Mesendoderm (in vitro differentiated cells): ENCODE measurements at regions not wholly inside any gene's neighbourhood (a gene's known extent, or its start where the extent isn't known, plus 50 kb on each side); places are given as distances from the start of the nearest gene placed in this dataset.
"Not testable (repeated sequence)": the region's sequence is repeated elsewhere in the genome, so short reads cannot be mapped to it uniquely, and the experiment has no call there.

ENCODE experiments used
- DNase-seq: peaks from one replicate; pipeline ENCODE4 v3.0.0; 2013
- H2AK5ac ChIP-seq: 2 replicates; pipeline ENCODE4 v1.6.1; 2013; ENCODE audit warnings: low read length, inconsistent platforms
- H2BK120ac ChIP-seq: 2 replicates; pipeline ENCODE4 v1.6.1; 2013; ENCODE audit warnings: low read depth, mild to moderate bottlenecking, low read length, moderate library complexity, mixed read lengths
- H2BK15ac ChIP-seq: replicated peaks from 2 replicates; pipeline ENCODE4 v1.6.1; 2013; ENCODE audit warnings: low read depth, mild to moderate bottlenecking, moderate library complexity
- H2BK5ac ChIP-seq: 2 replicates; pipeline ENCODE4 v1.6.1; 2013; ENCODE audit warnings: low read length, inconsistent platforms
- H3K18ac ChIP-seq: 2 replicates; pipeline ENCODE4 v1.6.1; 2013; ENCODE audit warnings: mild to moderate bottlenecking, low read length, mixed read lengths
- H3K23ac ChIP-seq: one replicate; pipeline ENCODE4 v1.6.1; 2013; ENCODE audit warnings: low read length
- H3K27ac ChIP-seq: 2 replicates; pipeline ENCODE4 v1.5.1; 2013; ENCODE audit warnings: low read depth, mild to moderate bottlenecking, inconsistent platforms, low read length, moderate library complexity
- H3K27me3 ChIP-seq: 2 replicates; pipeline ENCODE4 v1.6.1; 2013; ENCODE audit warnings: low read length, control low read depth, mild to moderate bottlenecking, inconsistent platforms; ENCODE audit not compliant: insufficient read depth, poor library complexity
- H3K36me3 ChIP-seq: 2 replicates; pipeline ENCODE4 v1.6.1; 2013; ENCODE audit warnings: low read length, inconsistent platforms; ENCODE audit not compliant: control insufficient read depth, insufficient read depth
- H3K4ac ChIP-seq: one replicate; pipeline ENCODE4 v1.6.1; 2013; ENCODE audit warnings: low read depth, mild to moderate bottlenecking, low read length, moderate library complexity
- H3K4me1 ChIP-seq: 2 replicates; pipeline ENCODE4 v1.6.1; 2013; ENCODE audit warnings: low read depth, low read length, inconsistent platforms; ENCODE audit not compliant: control insufficient read depth
- H3K4me2 ChIP-seq: 2 replicates; pipeline ENCODE4 v1.6.1; 2013; ENCODE audit warnings: low read length
- H3K4me3 ChIP-seq: 2 replicates; pipeline ENCODE4 v1.5.1; 2013; ENCODE audit warnings: mild to moderate bottlenecking, low read length
- H3K56ac ChIP-seq: one replicate; pipeline ENCODE4 v1.6.1; 2013; ENCODE audit warnings: low read length
- H3K79me1 ChIP-seq: 2 replicates; pipeline ENCODE4 v1.6.1; 2013; ENCODE audit warnings: low read length, inconsistent platforms
- H3K79me2 ChIP-seq: 2 replicates; pipeline ENCODE4 v1.6.1; 2013; ENCODE audit warnings: mild to moderate bottlenecking, low read length; ENCODE audit not compliant: control insufficient read depth, insufficient read depth
- H3K9ac ChIP-seq: 2 replicates; pipeline ENCODE4 v1.6.1; 2013; ENCODE audit warnings: low read length, inconsistent platforms
- H4K5ac ChIP-seq: one replicate; pipeline ENCODE4 v1.6.1; 2013; ENCODE audit warnings: low read length
- H4K8ac ChIP-seq: one replicate; pipeline ENCODE4 v1.6.1; 2013; ENCODE audit warnings: low read depth, mild to moderate bottlenecking, control low read depth, low read length, moderate library complexity
- WGBS: extraction: QIAGEN DNeasy Blood & Tissue Kit; methylation state at CpG from one replicate; pipeline ENCODE4 v1.1.7; 2013; ENCODE audit warnings: low lambda C conversion rate, missing lambda C conversion rate; ENCODE audit not compliant: insufficient coverage; ENCODE audit errors: extremely low coverage; 5-methylcytosine and 5-hydroxymethylcytosine counted together

DNA sequence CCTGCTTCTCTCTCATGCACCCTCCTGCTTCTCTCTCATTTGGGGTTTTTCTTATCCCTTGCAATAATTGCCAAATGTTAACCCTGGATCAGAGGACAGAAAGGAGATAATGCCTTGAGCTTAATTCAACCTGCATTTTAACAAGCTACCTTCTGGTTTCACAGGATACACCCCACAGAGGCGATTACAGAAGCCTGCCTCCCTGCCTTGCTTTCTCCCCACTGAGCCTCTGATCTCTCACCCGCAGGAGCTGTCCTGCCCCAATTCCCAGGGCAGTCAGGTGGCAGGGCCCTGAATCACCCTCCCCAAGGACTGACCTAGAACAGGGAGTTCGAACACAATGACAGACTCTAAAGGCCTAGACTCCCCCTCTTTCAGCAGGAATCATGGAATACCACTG lies 959.5 kb downstream of the GRID1 start:
- peak; percentile 57 for DNase-seq
- no peak overlapping the region for H3K9ac ChIP-seq
- H4K5ac ChIP-seq = no peak overlapping the region
- H2BK15ac ChIP-seq = no peak overlapping the region
- peaks cover 1% of the 10 kb centered on the region for H3K4me1 ChIP-seq
- H3K18ac ChIP-seq = no peak overlapping the region
- H2AK5ac ChIP-seq = no peak overlapping the region
- H3K27me3 ChIP-seq = no peaks in the 10 kb centered on the region
- no peak overlapping the region for H2BK5ac ChIP-seq
- no CpG with 5 or more reads among the region's 3 CpGs for WGBS
- H3K4ac ChIP-seq = no peak overlapping the region
- H3K27ac ChIP-seq = no peak overlapping the region
- no peak overlapping the region for H3K4me3 ChIP-seq
- H3K4me2 ChIP-seq = no peak overlapping the region
- no peaks in the 10 kb centered on the region for H3K79me2 ChIP-seq
- H3K23ac ChIP-seq = no peak overlapping the region
- H3K36me3 ChIP-seq = no peaks in the 10 kb centered on the region
- no peak overlapping the region for H3K56ac ChIP-seq
- H4K8ac ChIP-seq = no peak overlapping the region
- no peaks in the 10 kb centered on the region for H3K79me1 ChIP-seq
- no peak overlapping the region for H2BK120ac ChIP-seq

DNA sequence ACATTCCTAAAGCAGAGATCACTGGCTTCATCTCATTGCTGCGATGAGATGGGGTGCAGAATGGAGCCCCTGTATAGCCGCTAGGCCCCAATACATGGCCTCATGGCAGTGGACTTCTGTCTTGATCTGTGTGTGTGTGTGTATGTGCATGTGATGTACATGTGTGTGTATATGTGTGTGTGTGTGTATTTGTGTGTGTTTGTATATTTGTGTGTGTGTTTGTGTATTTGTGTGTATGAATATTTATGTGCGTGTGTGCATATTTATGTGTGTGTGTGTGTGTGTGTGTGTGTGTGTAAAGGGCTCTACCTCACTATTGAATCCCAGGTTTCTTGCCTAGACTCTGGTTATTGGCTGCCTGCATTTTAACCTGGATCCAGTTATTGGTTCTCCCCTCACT lies 958.2 kb downstream of the GRID1 start:
- H3K36me3 ChIP-seq = no peaks in the 10 kb centered on the region
- H3K79me2 ChIP-seq = no peaks in the 10 kb centered on the region
- H3K4me1 ChIP-seq = peaks cover 1% of the 10 kb centered on the region
- no peaks in the 10 kb centered on the region for H3K27me3 ChIP-seq
- no peak overlapping the region for H3K23ac ChIP-seq
- no peak overlapping the region for H3K4ac ChIP-seq
- no peak overlapping the region for H2BK15ac ChIP-seq
- DNase-seq = no peak
- WGBS = 100% methylated on average over 1 of the region's 3 CpGs
- H3K18ac ChIP-seq = no peak overlapping the region
- H2AK5ac ChIP-seq = no peak overlapping the region
- H4K8ac ChIP-seq = no peak overlapping the region
- no peak overlapping the region for H4K5ac ChIP-seq
- H3K4me2 ChIP-seq = no peak overlapping the region
- no peak overlapping the region for H3K4me3 ChIP-seq
- H2BK5ac ChIP-seq = no peak overlapping the region
- no peak overlapping the region for H3K56ac ChIP-seq
- H3K79me1 ChIP-seq = no peaks in the 10 kb centered on the region
- no peak overlapping the region for H3K27ac ChIP-seq
- H2BK120ac ChIP-seq = no peak overlapping the region
- H3K9ac ChIP-seq = no peak overlapping the region

DNA sequence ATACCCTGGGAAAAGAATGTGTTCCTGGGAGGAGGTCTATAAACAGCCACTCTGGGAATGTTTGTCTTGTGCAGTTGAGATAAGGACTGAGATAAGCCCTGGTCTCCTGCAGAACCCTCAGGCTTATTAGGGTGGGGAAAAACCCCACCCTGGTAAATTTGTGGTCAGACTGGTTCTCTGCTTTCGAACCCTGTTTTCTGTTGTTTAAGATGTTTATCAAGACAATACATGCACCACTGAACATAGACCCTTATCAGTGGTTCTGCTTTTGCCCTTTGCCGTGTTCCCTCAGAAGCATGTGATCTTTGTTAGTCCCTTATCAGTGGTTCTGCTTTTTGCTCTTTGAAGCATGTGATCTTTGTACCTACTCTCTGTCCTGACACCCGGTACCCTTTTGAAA lies 956.0 kb downstream of the GRID1 start:
- H4K5ac ChIP-seq, H3K9ac ChIP-seq, H3K4me3 ChIP-seq, H2BK120ac ChIP-seq, H2BK15ac ChIP-seq, H2AK5ac ChIP-seq, H3K27ac ChIP-seq, H4K8ac ChIP-seq, H3K27me3 ChIP-seq, H3K36me3 ChIP-seq, H3K56ac ChIP-seq, H3K79me2 ChIP-seq, H3K23ac ChIP-seq, H3K4me1 ChIP-seq, H3K79me1 ChIP-seq, H3K18ac ChIP-seq, H3K4me2 ChIP-seq, DNase-seq, H2BK5ac ChIP-seq, H3K4ac ChIP-seq: not testable (repeated sequence)
- no CpG with 5 or more reads among the region's 3 CpGs for WGBS

DNA sequence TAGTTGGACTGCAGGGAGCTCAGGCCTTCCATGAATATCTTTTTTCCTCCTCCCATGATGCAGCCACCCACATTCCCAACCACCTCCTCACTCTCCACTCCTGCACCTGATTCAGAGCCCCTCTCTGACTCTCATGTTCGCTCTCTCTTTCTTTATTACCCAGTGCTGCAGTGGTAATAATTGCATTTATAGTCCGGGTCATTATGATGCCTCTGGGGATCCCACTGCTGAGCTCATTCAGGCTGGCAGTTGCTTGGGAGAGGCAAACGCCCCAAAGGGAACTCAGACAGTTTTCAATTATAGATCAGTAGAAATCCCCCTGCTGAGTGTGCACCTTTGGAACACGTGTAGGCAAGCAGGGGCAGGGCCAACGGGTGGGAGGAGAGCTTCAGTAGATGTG lies 953.0 kb downstream of the GRID1 start:
- no CpG with 5 or more reads among the region's 5 CpGs for WGBS
- H3K4ac ChIP-seq = no peak overlapping the region

DNA sequence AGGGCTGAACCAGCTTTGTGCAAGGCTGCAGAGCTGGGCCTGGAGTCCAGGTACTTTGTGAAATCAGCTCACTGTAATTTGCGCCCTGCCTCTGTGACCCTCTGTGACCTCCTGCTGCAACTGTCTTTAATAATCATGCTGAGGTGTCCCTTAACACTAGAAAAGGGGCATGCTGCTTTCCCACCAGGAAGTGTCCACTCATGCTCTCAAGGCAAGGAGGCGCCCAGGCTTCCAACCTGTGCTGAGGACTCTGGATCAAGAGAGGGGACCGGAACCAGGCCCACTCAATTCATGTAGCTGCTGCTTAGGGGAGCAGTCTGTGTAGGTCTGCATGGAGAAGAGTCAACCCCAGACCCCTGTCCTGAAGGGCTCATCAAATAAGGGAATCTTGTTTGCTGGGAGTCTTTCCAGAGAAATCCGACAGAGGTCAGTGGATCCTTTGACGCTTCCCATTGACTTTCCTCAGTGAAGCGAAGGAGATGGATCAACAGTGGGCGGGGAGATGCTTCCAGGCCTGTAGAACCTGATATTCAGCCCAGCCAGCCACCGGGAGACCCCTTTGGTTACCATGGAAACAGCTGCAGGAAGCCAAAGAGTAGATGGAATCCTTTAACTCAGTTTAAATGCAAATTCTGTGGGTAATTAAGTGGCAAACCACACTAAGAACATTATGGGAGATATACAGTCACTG lies 945.9 kb downstream of the GRID1 start:
- H3K79me1 ChIP-seq = no peaks in the 10 kb centered on the region
- no peaks in the 10 kb centered on the region for H3K79me2 ChIP-seq
- H2BK15ac ChIP-seq = no peak overlapping the region
- no peak overlapping the region for H2AK5ac ChIP-seq
- H3K4me2 ChIP-seq = no peak overlapping the region
- H3K56ac ChIP-seq = peak overlapping the region; percentile 56
- H3K4me1 ChIP-seq = no peaks in the 10 kb centered on the region
- H3K9ac ChIP-seq = no peak overlapping the region
- H3K4me3 ChIP-seq = no peak overlapping the region
- no peaks in the 10 kb centered on the region for H3K36me3 ChIP-seq
- H3K27me3 ChIP-seq = no peaks in the 10 kb centered on the region
- H4K8ac ChIP-seq = no peak overlapping the region
- no CpG with 5 or more reads among the region's 8 CpGs for WGBS
- H3K4ac ChIP-seq = no peak overlapping the region
- peak; percentile 96 for DNase-seq
- no peak overlapping the region for H2BK5ac ChIP-seq
- H2BK120ac ChIP-seq = no peak overlapping the region
- H3K27ac ChIP-seq = no peak overlapping the region
- no peak overlapping the region for H3K23ac ChIP-seq
- no peak overlapping the region for H3K18ac ChIP-seq
- H4K5ac ChIP-seq = no peak overlapping the region

More for the DNA sequence above, 953.0 kb downstream of the GRID1 start:
- no peaks in the 10 kb centered on the region for H3K4me1 ChIP-seq
- no peak overlapping the region for H3K9ac ChIP-seq
- no peaks in the 10 kb centered on the region for H3K79me1 ChIP-seq
- H3K4me3 ChIP-seq = no peak overlapping the region
- H3K27me3 ChIP-seq = no peaks in the 10 kb centered on the region
- H4K8ac ChIP-seq = no peak overlapping the region
- H3K23ac ChIP-seq = no peak overlapping the region
- no peak overlapping the region for H4K5ac ChIP-seq
- no peak overlapping the region for H2AK5ac ChIP-seq
- H3K4me2 ChIP-seq = no peak overlapping the region
- H3K79me2 ChIP-seq = no peaks in the 10 kb centered on the region
- H3K36me3 ChIP-seq = no peaks in the 10 kb centered on the region
- H2BK15ac ChIP-seq = no peak overlapping the region
- H2BK5ac ChIP-seq = no peak overlapping the region
- no peak overlapping the region for H2BK120ac ChIP-seq
- no peak overlapping the region for H3K27ac ChIP-seq
- H3K56ac ChIP-seq = no peak overlapping the region
- no peak for DNase-seq
- no peak overlapping the region for H3K18ac ChIP-seq

DNA sequence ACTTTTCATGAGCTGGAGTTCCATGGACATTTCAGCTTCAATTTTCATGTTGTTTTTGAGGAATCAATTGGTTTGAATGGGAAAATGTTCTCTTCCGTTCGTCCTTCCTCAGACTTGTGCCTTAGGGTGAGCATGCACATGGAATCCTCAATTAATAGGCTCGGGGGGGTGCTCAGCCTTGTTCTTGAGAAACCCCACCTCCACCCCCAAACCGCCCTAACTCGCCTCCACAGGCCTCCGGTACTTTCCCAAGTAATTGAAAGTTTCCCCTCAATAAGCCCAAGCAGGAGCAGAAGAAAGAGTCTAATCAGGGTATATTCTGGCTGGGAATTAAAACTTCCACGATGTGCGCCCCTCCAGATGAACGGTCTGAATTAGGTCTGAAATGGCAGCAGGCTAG lies 945.2 kb downstream of the GRID1 start:
- no peak overlapping the region for H3K4me2 ChIP-seq
- DNase-seq = no peak
- no peak overlapping the region for H2BK15ac ChIP-seq
- no peak overlapping the region for H3K23ac ChIP-seq
- H3K4ac ChIP-seq = no peak overlapping the region
- no peak overlapping the region for H3K9ac ChIP-seq
- no peaks in the 10 kb centered on the region for H3K79me2 ChIP-seq
- no peaks in the 10 kb centered on the region for H3K36me3 ChIP-seq
- H2BK120ac ChIP-seq = no peak overlapping the region
- WGBS = no CpG with 5 or more reads among the region's 9 CpGs
- no peak overlapping the region for H3K18ac ChIP-seq
- no peaks in the 10 kb centered on the region for H3K27me3 ChIP-seq
- H3K79me1 ChIP-seq = no peaks in the 10 kb centered on the region
- no peak overlapping the region for H2BK5ac ChIP-seq
- H2AK5ac ChIP-seq = no peak overlapping the region
- H3K56ac ChIP-seq = no peak overlapping the region
- H4K5ac ChIP-seq = no peak overlapping the region
- no peak overlapping the region for H4K8ac ChIP-seq
- no peaks in the 10 kb centered on the region for H3K4me1 ChIP-seq
- no peak overlapping the region for H3K4me3 ChIP-seq
- H3K27ac ChIP-seq = no peak overlapping the region
